GM18867 (cell line): ENCODE measurements at regions not wholly inside any gene's neighbourhood (a gene's known extent, or its start where the extent isn't known, plus 50 kb on each side); places are given as distances from the start of the nearest gene placed in this dataset.

ENCODE experiments used
- ATAC-seq: cut with Tn5 transposase; IDR thresholded peaks from one replicate; pipeline ENCODE4 v1.9.1; 2021; ENCODE audit warnings: mild to moderate bottlenecking, moderate library complexity; ENCODE audit not compliant: unreplicated experiment

DNA sequence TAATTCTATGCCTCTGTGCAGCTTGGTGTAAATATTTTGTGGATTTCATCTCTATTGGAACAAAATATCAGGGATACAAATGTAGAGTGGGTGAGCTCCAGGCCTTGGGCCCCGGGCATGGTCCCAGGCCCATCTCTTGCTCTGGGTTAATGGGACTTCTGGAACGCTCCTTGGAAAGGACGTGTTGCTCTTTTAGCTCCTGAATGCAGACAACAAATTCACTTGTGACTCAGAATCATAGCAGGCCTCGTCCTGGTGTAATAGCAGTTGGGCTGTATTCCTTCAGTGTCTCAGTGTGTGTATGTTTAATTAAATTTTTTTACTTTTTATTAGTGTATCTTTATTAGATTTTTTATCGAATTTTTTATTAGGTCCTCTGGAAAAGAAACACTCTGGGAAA, 266.7 kb upstream of the C2CD4B start:
- ATAC-seq, result no peak

DNA sequence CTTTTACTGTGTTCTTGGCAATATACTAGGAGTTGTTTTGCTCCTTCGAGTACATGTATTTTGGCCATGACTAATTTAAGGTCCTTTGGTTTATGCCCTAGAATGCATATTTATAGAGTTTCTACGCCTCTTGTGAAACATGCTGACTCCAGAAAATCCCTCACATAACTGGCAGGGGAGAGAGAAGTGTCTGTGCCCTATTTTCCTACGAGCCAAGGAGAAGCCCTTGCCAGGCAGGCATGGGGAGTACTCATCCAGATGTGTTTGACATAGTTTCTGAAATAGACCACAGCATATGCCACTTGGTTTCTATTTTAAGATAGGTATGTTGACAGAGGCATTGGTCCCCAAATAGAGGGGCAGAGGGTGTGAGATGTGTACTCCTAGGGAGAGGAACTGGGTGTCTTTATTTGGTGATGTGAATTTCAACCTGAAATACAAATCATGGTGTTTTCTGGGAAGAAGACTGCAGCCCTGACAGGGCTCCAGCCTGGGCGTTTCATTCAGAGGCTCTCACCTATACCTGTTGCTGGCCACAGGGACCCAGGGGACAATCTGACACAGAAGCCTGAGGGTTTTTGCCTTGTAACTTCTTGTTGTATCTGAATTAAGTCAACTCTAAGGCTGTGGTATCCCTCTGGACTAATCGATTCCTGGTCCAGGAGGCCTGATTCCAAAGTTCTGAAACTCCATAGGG, 267.8 kb upstream of the C2CD4B start:
- ATAC-seq, result no peak

DNA sequence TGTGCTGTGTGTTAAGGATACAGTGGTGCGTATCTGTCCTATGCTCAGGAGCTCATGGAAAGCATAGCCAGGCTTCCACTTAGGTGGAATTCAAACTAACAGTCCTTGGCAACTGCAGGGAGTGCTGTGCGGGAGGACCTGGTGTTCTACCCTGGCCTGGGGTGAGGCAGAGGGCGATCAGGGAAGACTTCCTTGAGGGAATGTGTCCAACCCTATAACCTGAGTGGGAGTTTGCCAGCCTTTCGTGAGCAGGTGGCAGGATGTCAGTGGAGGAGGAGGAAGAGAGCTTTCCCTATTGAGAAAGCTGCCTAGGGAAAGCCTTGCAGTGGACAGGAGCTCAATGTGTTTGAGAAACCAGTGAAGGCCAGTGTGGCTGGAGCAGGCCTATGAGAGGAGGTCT, 271.1 kb upstream of the C2CD4B start:
- no peak for ATAC-seq

DNA sequence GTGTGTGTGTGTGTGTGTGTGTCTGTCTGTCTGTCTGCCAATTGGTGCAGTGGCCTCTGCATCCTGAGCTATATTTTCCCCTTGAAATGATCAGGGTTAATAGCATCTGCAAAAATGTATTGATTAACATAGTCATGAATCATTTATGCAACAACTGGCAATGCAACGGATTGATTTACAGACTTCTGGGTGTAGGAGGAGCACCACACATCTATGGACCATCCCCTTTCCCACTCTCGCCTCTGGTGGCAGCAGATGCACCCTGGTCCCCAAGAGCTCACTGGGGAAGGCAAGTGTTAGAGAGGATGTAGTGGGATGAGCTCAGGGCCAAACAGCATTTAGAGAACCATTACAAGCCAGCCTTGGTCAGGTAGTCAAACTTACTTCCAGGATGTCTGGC, 272.7 kb upstream of the C2CD4B start:
- ATAC-seq, result no peak

DNA sequence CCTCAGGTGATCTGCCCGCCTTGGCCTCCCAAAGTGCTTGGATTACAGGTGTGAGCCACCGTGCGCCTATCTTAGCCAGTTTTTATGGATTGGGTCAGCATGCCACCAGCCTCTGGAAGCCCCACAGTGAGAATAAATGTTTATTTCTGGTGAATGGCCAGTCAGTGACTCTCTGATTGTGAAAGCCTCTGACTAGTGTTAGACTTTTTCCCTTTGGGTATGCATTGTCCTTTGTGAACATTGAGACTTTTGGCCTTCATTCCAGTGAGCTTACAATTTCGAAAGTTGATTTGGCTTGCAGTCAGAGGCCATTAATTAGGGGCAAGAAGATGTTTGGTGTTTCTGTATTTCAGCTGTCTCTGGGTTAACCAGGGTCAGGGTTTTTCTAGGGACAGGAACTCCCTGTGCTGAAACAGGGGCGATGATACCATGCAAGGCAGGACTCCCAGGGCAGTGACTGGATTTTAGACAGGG, 274.5 kb upstream of the C2CD4B start:
- ATAC-seq, result no peak

DNA sequence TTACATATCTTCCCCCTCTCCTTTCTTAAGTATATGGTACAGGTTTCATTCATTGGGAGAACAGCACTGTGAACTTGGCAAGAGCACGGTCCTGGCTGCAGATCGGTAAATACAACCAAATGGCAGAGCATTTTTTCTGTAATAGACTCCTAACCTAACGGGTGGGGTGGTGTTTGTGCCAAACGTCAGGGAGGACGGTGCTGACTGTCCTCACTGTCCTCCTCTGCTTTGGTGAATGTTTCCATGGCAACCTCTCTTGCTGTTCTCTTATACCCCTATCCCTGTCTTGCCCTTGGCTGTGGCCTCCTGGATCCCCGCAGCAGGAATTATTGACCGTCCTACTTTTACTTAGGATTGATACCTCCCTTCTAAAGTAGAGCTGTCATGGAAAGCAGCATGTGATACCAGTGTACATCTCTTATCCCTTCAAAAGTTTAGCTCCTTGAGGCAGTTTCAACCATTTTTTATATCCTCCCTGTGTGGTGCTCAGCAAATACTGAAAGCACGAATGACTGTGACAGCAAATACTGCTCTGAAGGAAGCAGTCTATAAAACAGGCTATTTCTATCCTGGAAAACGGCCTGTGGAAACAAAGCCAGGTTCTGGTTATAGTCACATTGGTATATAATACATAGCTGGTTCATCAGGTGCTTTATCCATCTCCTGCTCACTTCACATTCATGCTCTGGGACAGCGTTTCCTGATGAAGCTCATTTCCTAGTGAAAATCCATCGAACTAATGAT, 275.4 kb upstream of the C2CD4B start:
- no peak for ATAC-seq

DNA sequence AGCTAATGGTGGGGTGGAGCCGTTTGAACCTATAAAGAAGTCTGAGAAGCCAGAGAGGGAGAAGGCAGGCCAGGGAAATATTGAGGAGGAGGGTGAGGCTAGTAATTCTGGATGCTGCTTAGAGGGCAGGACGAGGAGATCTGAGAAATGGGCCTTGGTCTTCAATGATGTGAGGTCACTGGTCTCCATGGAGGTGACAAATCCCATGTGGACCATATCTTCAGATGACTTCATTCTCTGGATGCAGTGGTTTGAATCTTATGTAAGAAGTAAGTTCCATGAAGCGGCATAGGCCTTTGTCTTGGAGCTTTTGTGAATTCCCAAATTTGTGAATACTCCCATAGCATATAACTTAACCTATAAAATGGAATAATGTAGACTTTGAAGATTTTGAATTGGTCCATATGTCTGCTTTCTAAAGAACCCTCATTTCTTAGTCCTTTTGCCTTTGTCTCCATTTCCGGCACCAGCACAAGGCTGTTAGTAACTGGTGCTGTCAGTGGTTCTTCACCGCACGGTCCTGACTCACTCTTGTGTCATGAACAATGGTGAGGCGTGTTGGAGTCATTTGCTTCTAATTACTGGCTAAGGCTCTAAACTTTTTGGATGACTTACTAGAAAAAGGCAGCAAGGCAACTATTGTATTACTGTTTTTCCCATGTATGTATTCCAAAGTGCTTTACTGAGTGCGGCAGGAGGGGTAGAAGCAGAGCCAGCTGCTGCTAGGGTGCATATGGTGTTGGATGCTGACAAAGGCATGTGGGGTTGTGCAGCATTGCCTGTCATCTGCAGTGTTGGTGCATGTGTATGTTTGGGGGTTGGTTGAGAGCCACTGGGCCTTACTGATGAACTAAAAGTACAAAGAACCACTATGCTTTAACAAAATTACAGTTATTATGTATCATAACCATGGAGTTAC, 279.3 kb upstream of the C2CD4B start:
- no peak for ATAC-seq

DNA sequence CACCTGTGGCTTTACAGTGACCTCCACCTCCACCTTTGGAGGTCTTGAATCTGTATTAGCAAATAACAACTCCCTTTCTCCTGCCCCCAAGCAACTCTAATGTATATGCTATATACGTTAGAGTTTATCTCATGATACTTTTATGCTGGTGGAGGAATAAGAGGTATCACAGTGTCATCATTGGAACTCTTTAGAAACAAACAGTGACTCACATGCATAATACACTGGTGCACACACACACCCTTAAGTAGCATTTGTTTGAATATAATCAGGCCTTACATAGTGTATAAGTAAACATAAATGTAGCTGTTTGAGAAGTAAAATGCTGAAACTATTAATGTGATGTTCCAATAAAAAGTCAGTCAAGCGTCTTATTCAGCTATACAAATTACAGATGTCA, 280.2 kb upstream of the C2CD4B start:
- no peak for ATAC-seq

DNA sequence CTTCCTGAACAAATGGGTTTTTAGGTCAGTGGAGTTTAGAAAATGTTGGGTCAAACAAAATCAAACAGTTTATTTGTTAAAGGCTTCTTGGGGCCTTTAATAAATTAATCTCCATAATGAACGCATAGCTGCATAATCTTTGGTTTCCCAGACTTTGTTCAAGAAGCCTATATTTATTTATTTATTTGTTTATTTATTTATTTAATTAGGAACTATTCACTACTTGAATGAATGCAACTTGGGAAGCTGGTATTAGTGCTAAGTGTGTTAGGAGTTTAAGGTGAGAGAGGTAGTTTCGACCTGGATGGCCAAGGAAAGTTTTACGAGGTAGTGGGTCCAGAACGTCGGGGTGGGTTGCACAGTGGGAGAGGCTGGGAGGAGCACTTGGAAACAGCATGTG, 281.9 kb upstream of the C2CD4B start:
- ATAC-seq, result no peak

DNA sequence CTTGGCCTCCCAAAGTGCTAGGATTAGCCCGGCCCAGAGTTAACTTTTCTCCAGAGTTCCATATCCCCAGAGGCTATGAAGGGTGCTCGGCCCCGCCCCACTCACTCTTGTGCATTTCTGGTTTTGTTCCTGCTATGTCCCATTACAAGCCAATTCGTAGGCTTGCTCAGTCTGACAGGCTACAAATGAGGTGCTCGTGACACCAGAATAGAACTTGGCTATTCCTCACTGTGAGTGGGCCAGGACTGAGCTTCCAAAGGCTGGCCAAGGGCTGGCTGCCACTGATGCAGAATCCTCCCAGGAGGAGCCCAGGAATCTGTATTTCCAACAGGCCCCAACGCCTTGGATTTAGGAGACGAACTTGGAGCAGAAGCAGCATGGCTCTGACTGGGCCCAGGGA, 282.7 kb upstream of the C2CD4B start:
- no peak for ATAC-seq

DNA sequence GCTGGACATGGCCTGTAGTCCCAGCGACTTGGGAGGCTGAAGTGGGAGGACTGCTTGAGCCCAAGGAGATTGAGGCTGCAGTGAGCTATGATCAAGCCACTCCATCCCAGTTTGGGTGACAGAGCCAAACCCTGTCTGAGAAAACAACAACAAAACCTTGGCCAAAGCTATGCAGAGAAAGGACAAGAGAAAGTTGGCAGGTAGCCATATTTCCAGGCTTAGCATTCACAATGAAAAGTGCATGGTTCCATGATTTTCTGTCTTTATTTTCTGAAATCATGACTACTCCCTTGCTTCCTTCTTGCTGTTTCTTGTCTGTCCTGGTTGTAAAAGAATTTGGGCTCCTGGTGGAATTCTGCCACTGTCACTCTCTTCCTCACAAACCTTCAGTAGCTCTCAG, 284.6 kb upstream of the C2CD4B start:
- no peak for ATAC-seq

DNA sequence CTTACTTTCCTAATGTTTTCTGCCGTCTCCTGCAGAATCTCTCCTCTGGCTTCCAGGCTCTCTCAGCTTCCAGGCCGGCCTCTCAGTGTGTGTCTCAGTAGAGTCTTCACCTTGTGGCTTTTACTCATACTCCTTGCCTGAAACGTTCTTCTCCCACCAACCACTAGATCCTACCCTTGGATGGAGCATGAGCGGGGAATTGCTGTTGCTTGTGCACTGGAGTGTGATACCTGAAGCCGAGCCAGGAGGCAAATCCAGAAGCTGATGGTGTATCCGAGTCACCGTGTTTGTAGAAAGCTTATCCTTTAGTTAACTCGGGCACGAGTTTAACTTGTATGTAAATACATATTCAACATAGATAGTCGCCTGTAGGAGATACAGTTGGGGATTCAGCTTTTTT, 285.0 kb upstream of the C2CD4B start:
- no peak for ATAC-seq

DNA sequence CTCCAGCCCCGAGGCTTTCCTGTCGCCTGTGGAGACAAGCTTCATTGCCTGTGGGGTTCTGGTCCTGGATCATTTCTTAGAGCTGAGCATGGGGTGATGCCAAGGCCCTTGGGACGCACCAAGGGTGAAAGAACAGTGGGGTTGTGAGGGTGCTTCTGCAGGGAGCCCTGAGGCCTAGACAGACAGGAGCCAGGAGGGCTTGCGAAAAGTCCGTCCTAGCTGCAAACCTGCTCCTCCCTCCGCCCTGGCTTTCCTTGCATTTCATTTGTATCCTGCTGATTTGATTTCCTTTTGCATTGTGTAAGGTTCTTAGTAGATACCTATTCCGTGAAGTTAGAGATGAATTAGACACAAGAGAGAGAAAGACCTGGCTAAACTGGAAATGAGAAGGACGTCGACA, 286.9 kb upstream of the C2CD4B start:
- ATAC-seq, result no peak

DNA sequence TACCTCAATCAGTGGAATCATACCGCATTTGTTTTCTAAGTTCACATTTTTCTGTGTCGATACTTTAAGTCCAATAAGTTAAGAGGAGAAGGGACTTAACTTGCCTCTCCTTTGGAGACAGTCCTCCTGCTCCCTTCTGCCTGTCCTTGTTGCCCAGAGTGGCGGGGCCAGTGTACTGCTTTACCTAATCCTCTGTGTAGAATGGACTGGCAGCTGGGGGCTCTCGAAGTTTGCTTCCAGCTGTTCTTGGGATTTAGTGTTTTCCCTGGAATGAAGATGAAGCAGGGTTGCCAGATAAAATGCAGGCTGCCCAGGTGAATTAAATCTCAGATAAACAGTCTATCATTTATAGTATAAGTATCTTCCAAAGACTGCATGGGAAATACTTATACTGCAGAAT, 287.6 kb upstream of the C2CD4B start:
- no peak for ATAC-seq

DNA sequence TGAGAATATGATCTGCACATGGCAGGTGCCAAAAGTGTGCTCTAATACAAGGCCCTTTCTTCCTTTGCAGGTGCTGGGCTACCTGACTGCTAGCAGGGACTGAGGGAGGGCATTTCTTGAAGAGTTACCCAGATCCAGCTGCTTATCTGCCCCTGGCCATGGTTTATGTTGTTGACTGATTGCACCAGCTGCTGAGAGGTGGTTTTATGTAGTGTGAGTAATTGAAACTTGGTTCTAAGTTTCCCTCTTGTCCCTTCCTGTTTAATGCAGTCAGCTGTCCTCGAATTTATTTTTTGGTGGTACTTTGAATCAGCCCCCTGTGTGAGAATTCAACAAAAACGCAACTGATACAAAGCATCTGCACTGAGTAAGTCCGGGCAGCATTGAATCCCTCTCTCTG, 288.3 kb upstream of the C2CD4B start:
- ATAC-seq, result no peak

DNA sequence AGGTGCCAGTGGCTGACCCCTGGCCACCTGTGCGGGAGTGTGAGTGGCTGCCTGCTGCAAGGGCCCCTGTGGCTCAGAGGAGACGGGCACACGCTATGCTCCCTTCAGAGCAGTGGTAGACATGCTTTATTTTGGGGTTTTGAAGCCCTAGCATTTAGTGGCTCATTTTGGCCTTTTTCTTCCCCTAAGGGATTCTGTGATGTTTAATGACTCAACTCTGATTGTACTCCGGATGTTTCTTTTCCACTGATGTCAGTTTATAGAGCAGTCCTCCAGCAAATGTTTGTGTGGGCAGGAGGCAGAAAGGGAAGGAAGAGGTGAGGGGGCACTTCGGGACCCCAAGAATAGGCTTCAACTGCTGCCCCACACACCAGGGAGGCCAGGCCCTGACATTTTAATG, 288.9 kb upstream of the C2CD4B start:
- ATAC-seq, result no peak

DNA sequence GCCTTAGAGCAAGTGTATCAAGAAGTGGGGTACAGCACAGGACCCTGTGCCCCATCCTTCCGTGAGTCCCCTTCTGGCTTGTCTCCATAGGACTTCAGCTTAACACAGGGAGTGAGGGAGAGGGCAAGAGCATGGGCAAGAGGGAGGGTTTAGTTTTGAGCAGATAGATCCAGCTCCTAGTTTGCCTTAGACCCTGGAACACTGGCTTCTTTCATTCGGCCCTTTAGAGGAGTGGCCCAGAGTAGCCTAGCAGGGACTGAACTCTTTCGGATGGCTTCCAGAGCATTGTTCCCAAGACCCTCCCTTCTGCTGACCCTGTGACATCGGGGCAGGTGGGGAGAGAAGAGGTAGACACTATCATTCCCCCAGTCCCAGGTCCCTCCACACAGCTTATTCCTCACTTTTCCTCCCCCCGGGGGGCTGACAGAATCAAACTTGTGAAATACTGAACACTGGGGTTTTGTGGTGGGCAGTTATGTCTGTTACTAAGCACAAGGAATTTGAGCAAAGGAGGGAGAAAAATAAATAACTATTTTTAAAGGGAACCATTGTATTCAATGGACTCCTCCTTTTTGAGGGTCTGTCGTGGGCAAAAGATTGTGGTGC, 289.6 kb upstream of the C2CD4B start:
- ATAC-seq, result no peak

DNA sequence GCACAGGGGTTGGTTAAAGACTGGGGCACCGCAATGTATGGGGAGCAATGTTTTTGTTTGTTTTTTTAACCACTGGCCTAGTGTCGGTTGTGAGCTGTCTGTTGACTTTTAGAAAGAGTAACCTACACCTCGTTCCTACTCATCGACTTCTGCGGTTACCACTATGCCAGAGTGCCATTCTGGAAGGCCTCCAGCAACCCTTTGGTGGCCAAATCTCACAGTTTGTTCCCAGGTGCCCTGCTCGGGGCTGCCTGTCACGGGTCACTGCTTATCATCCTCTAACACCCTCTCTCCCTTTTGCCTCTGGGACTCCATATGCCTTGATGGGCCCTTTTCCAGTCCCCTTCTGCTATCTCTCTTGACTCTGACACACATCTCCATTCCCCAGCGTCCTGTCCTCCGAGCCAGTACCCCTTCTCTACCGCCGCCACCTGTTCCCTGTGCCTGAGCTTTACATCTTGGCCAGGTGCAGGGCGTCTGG, 290.4 kb upstream of the C2CD4B start:
- ATAC-seq, result no peak

DNA sequence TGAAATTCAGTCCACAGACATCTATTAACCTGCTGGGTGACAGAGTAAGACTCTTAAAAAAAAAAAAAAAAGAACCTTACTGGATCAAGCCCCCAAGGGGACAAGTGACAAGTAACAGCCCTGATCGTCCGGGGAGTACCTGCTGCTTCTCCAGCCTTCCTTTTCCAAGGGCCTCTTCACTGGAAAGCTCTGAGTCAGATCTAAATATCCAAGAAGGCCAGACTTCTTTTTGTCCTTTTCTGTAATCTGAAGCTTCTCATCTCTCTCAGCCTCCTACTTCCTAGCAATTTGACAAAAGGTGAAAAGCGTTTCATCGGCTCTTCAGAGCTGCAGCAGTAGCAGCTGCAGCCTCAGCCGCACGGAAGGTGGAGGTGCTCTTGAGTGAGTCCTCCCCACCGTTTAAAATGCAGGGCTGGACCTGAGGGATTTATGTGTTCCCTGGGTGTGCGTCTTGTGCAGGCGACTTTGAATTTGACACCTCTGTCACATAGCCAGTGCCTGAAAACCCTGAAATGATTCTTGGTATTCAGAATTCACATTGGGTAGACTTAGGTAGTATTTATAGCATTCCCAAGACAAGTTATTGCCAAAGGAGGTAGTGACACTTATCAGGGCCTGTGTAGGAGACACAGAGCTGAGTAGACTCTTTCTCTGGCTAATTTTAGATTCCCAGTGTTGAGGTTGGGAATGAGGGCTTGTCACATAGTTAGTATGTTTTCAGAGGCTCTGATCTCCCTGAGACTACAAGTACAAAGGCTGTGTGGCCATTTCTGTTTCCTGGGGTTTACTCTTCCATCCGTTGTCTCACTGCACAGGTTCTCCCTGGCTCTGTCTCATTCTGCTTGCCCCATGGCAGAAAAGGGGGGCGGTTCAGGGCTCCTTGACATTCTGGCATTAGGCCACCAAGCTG, 291.2 kb upstream of the C2CD4B start:
- ATAC-seq, result no peak

DNA sequence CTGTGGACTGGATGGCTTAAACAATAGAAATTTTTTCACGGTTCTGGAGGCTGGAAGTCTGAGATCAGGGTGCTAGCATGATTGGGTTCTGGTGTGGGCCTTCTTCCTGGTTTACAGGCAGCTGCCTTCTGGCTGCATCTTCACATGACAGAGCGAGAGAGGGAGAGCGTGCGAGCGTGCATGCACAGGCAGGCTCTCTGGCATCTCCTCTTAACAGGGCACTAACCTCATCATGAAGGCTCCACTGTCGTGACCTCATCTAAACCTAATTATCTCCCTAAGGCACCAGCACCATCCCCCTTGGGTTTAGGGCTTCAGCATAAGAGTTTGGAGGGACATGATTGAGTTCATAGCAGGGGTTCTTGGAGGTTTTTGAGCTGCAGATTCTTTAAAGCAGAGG, 292.0 kb upstream of the C2CD4B start:
- no peak for ATAC-seq
